ENCODE measurements at regions not wholly inside any gene's neighbourhood (a gene's known extent, or its start where the extent isn't known, plus 50 kb on each side); places are given as distances from the start of the nearest gene placed in this dataset.

- Histone ChIP-seq H3K9ac (ENCODE audit: low read length) (no peak overlapping the region), H3K79me2 (replicated peaks; ENCODE audit: insufficient read depth, low read length) (no peaks in the 10 kb centered on the region), H3K27ac (ENCODE audit: low read length) (no peak overlapping the region), H3K4me2 (ENCODE audit: low read length) (no peak overlapping the region), H3K4me3 (ENCODE audit: low read length) (no peak overlapping the region), H3K36me3 (ENCODE audit: insufficient read depth, low read length) (no peaks in the 10 kb centered on the region), H4K20me1 (ENCODE audit: insufficient read depth) (no peaks in the 10 kb centered on the region), H3F3A (ENCODE audit: insufficient read depth, low read length, poor library complexity, severe bottlenecking) (no peaks in the 10 kb centered on the region), H2AFZ (ENCODE audit: low read depth, low read length) (no peak overlapping the region), H3K9me3 (ENCODE audit: low read length) (no peaks in the 10 kb centered on the region), H3K27me3 (ENCODE audit: insufficient read depth, low read depth, low read length) (no peaks in the 10 kb centered on the region), H3K9me2 (ENCODE audit: insufficient read depth, low read length) (no peaks in the 10 kb centered on the region)
- TF ChIP-seq RAD21 (conservative IDR thresholded peaks at IDR 0.05): no peak
- no peak for TF ChIP-seq MXI1 (conservative IDR thresholded peaks at IDR 0.05; ENCODE audit: poor library complexity, severe bottlenecking)
- no peak for TF ChIP-seq EZH2 (IDR thresholded peaks at IDR 0.05; ENCODE audit: borderline replicate concordance, insufficient read depth, low read length, poor library complexity, severe bottlenecking)
- no peak for TF ChIP-seq REST (IDR thresholded peaks at IDR 0.05; ENCODE audit: borderline replicate concordance)
- TF ChIP-seq SMC3 (conservative IDR thresholded peaks at IDR 0.05; ENCODE audit: poor library complexity): no peak
- TF ChIP-seq EP300 (conservative IDR thresholded peaks at IDR 0.05; ENCODE audit: poor library complexity, severe bottlenecking): no peak
- no peak for TF ChIP-seq TAF1 (IDR thresholded peaks at IDR 0.05; ENCODE audit: low read depth)
- TF ChIP-seq, protein P1, sequence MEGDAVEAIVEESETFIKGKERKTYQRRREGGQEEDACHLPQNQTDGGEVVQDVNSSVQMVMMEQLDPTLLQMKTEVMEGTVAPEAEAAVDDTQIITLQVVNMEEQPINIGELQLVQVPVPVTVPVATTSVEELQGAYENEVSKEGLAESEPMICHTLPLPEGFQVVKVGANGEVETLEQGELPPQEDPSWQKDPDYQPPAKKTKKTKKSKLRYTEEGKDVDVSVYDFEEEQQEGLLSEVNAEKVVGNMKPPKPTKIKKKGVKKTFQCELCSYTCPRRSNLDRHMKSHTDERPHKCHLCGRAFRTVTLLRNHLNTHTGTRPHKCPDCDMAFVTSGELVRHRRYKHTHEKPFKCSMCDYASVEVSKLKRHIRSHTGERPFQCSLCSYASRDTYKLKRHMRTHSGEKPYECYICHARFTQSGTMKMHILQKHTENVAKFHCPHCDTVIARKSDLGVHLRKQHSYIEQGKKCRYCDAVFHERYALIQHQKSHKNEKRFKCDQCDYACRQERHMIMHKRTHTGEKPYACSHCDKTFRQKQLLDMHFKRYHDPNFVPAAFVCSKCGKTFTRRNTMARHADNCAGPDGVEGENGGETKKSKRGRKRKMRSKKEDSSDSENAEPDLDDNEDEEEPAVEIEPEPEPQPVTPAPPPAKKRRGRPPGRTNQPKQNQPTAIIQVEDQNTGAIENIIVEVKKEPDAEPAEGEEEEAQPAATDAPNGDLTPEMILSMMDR (IDR thresholded peaks at IDR 0.05; ENCODE audit: poor library complexity, severe bottlenecking): no peak
- no peak for TF ChIP-seq POLR2AphosphoS5 (IDR thresholded peaks at IDR 0.05)
These were observed 627.3 kb upstream of the MGMT start for GRCh38 chr10:128839701-128840100.

DNA sequence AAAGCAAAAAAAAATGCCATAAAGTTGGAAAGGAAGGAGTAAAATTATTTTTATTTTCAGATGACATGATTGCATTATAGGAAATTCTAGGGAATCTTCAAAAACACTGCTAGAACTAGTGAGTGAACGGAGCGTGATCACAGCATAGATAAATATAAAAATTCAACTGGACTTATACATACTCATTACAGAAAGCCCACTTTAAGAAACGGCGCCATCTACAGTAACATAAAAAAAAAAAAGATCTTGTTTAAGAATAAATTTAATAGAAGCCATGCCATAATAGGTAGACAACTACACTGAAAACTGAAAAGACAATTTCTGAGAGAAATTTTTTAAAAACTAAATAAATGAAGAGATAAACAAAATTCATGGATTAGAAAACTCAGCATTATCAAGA lies 623.1 kb upstream of the MGMT start:
- TF ChIP-seq SMC3 (conservative IDR thresholded peaks at IDR 0.05; ENCODE audit: poor library complexity) (peak; percentile 34), MXI1 (conservative IDR thresholded peaks at IDR 0.05; ENCODE audit: poor library complexity, severe bottlenecking) (no peak), EP300 (conservative IDR thresholded peaks at IDR 0.05; ENCODE audit: poor library complexity, severe bottlenecking) (no peak), RAD21 (conservative IDR thresholded peaks at IDR 0.05) (peak; percentile 31), EZH2 (IDR thresholded peaks at IDR 0.05; ENCODE audit: borderline replicate concordance, insufficient read depth, low read length, poor library complexity, severe bottlenecking) (no peak)
- TF ChIP-seq, protein P1 (IDR thresholded peaks at IDR 0.05; ENCODE audit: poor library complexity, severe bottlenecking): peak; percentile 46
- Histone ChIP-seq H3K27me3 (ENCODE audit: insufficient read depth, low read depth, low read length) (no peaks in the 10 kb centered on the region), H4K20me1 (ENCODE audit: insufficient read depth) (no peaks in the 10 kb centered on the region), H3K9me2 (ENCODE audit: insufficient read depth, low read length) (no peaks in the 10 kb centered on the region), H3K79me2 (replicated peaks; ENCODE audit: insufficient read depth, low read length) (no peaks in the 10 kb centered on the region), H3K4me3 (ENCODE audit: low read length) (no peak overlapping the region), H3K9me3 (ENCODE audit: low read length) (no peaks in the 10 kb centered on the region), H3K4me2 (ENCODE audit: low read length) (no peak overlapping the region), H2AFZ (ENCODE audit: low read depth, low read length) (no peak overlapping the region), H3F3A (ENCODE audit: insufficient read depth, low read length, poor library complexity, severe bottlenecking) (no peaks in the 10 kb centered on the region), H3K27ac (ENCODE audit: low read length) (no peak overlapping the region), H3K36me3 (ENCODE audit: insufficient read depth, low read length) (no peaks in the 10 kb centered on the region), H3K9ac (ENCODE audit: low read length) (no peak overlapping the region)
